A549 (cell line): ENCODE measurements at regions not wholly inside any gene's neighbourhood (a gene's known extent, or its start where the extent isn't known, plus 50 kb on each side); places are given as distances from the start of the nearest gene placed in this dataset.
"Not testable (repeated sequence)": the region's sequence is repeated elsewhere in the genome, so short reads cannot be mapped to it uniquely, and the experiment has no call there.

Experiments used
- ATAC-seq, 2 experiments: fragments of 200-7000 bp in 1 of 2; fragments of >200 bp in 1 of 2; cut with Nextera tagmentation in 1 of 2; cut with Tn5 transposase in 1 of 2; 3 replicates each; pipeline versions ENCODE4 v1.8.0 to v1.9.1; 2018 to 2020; ENCODE audit warnings: mild to moderate bottlenecking in 1 of 2, moderate library complexity in 1 of 2
- CTCF ChIA-PET: fragments of 300-600 bp; sonication (Branson Sonifier 250); formaldehyde crosslinking; extraction: SDS; loops from one replicate; lab custom pipeline; 2021; ENCODE audit warnings: antibody characterized with exemption, inconsistent platforms; lab: Yijun Ruan, JAX
- POLR2A ChIA-PET: fragments of 350-600 bp; formaldehyde crosslinking; extraction: SDS; loops from one replicate; lab custom pipeline; 2021; ENCODE audit warnings: antibody characterized with exemption, inconsistent platforms; lab: Yijun Ruan, JAX
- DNase-seq, 2 experiments: peaks; one replicate each; pipeline versions ENCODE4 v3.0.0 to v3.0.0-alpha.2; 2011 to 2016; ENCODE audit warnings: low read depth in 1 of 2, low spot score in 1 of 2
- FAIRE-seq: peaks from 2 replicates; lab custom pipeline; 2011; peaks lifted over from hg19 to GRCh38; lab: Jason Lieb, UNC
- H3K27ac ChIP-seq, 2 experiments: fragments of >200 bp; sonication (Bioruptor Twin); formaldehyde crosslinking; 3 replicates each; pipeline ENCODE4 v1.5.1; 2016 to 2017
- H3K4me1 ChIP-seq: fragments of >200 bp; sonication (Bioruptor Twin); formaldehyde crosslinking; 3 replicates; pipeline ENCODE4 v1.6.1; 2016
- H3K4me2 ChIP-seq: fragments of >200 bp; sonication (Bioruptor Twin); formaldehyde crosslinking; 3 replicates; pipeline ENCODE4 v1.6.1; 2016
- H3K4me3 ChIP-seq: fragments of >200 bp; sonication (Bioruptor Twin); formaldehyde crosslinking; 3 replicates; pipeline ENCODE4 v1.5.1; 2016
- H3K9me3 ChIP-seq: fragments of >200 bp; sonication (Bioruptor Twin); formaldehyde crosslinking; 3 replicates; pipeline ENCODE4 v1.6.1; 2016
- CBX8 ChIP-seq: fragments of 200-600 bp; sonication (generic); IDR thresholded peaks from 2 replicates; pipeline ENCODE4 v1.6.1; 2016
- EP300 ChIP-seq, 2 experiments: fragments of >200 bp; sonication (Bioruptor Twin); formaldehyde crosslinking; IDR thresholded peaks; 2 replicates in 1 of 2; 3 replicates in 1 of 2; pipeline ENCODE4 v1.6.1; 2016 to 2017
- FOSB ChIP-seq: fragments of 250-450 bp; sonication (Bioruptor Pico); IDR thresholded peaks from 2 replicates; pipeline ENCODE4 v1.5.0; 2020; ENCODE audit warnings: mild to moderate bottlenecking, moderate library complexity
- FOXS1 ChIP-seq: fragments of 250-450 bp; sonication (Bioruptor Pico); IDR thresholded peaks from 2 replicates; pipeline ENCODE4 v1.5.0; 2020; ENCODE audit warnings: mild to moderate bottlenecking, moderate library complexity
- HDAC2 ChIP-seq: fragments of 200-600 bp; sonication (generic); IDR thresholded peaks from 2 replicates; pipeline ENCODE4 v1.6.1; 2016
- KDM5A ChIP-seq: fragments of 200-600 bp; sonication (generic); IDR thresholded peaks from 2 replicates; pipeline ENCODE4 v1.6.1; 2016; ENCODE audit warnings: antibody characterized with exemption, mild to moderate bottlenecking
- MAZ ChIP-seq: fragments of 150-350 bp; IDR thresholded peaks from 2 replicates; pipeline ENCODE4 v1.6.1; 2014; ENCODE audit warnings: antibody characterized with exemption, low read depth, low read length, borderline replicate concordance
- POLR2AphosphoS2 ChIP-seq: conservative IDR thresholded peaks from 2 replicates; pipeline ENCODE4 v1.6.1; 2012; ENCODE audit warnings: low read length, improper control_type of control experiment, inconsistent platforms
- RFX5 ChIP-seq: fragments of 450-650 bp; IDR thresholded peaks from 2 replicates; pipeline ENCODE4 v1.7.1; 2014; ENCODE audit warnings: antibody characterized with exemption, mild to moderate bottlenecking, moderate library complexity
- RNF2 ChIP-seq: fragments of 200-600 bp; sonication (generic); IDR thresholded peaks from 2 replicates; pipeline ENCODE4 v1.6.1; 2016; ENCODE audit warnings: low read depth, mild to moderate bottlenecking, antibody characterized with exemption, moderate library complexity, borderline replicate concordance
- TFCP2L1 ChIP-seq: fragments of 250-450 bp; sonication (Bioruptor Pico); IDR thresholded peaks from 2 replicates; pipeline ENCODE4 v1.5.0; 2021; ENCODE audit warnings: mild to moderate bottlenecking
- ZC3H11A ChIP-seq: fragments of 450-650 bp; IDR thresholded peaks from 2 replicates; pipeline ENCODE4 v1.6.1; 2014; ENCODE audit warnings: antibody characterized with exemption, mild to moderate bottlenecking
- WGBS: methylation state at CpG from one replicate; pipeline ENCODE4 v1.1.6; 2017; ENCODE audit errors: missing lambda C conversion rate; 5-methylcytosine and 5-hydroxymethylcytosine counted together
- TF ChIP-seq, protein P1 (sequence below): fragments of 200-600 bp; sonication (generic); IDR thresholded peaks from 2 replicates; pipeline ENCODE4 v1.6.1; 2016; ENCODE audit warnings: antibody characterized with exemption, mild to moderate bottlenecking, moderate library complexity
- TF ChIP-seq, protein P2 (sequence below): fragments of 250-450 bp; sonication (Bioruptor Pico); IDR thresholded peaks from 2 replicates; pipeline ENCODE4 v1.5.0; 2021; ENCODE audit warnings: mild to moderate bottlenecking, moderate library complexity, borderline replicate concordance
- TF ChIP-seq, protein P3 (sequence below): fragments of 450-650 bp; IDR thresholded peaks from 2 replicates; pipeline ENCODE4 v1.6.1; 2014; ENCODE audit warnings: antibody characterized with exemption

DNA sequence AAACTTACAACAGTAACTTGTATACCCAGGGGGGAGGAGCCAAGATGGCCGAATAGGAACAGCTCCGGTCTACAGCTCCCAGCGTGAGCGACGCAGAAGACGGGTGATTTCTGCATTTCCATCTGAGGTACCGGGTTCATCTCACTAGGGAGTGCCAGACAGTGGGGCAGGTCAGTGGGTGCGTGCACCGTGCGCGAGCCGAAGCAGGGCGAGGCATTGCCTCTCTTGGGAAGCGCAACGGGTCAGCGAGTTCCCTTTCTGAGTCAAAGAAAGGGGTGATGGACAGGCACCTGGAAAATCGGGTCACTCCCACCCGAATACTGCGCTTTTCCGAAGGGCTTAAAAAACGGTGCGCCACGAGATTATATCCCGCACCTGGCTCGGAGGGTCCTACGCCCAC, 278.8 kb downstream of the FAM47B start:
- POLR2A ChIA-PET, ATAC-seq, H3K4me1 ChIP-seq, H3K9me3 ChIP-seq, H3K4me3 ChIP-seq, FAIRE-seq, H3K27ac ChIP-seq, DNase-seq, CTCF ChIA-PET, H3K4me2 ChIP-seq: not testable (repeated sequence)
- WGBS = 50% methylated on average over 23 of the region's 26 CpGs

DNA sequence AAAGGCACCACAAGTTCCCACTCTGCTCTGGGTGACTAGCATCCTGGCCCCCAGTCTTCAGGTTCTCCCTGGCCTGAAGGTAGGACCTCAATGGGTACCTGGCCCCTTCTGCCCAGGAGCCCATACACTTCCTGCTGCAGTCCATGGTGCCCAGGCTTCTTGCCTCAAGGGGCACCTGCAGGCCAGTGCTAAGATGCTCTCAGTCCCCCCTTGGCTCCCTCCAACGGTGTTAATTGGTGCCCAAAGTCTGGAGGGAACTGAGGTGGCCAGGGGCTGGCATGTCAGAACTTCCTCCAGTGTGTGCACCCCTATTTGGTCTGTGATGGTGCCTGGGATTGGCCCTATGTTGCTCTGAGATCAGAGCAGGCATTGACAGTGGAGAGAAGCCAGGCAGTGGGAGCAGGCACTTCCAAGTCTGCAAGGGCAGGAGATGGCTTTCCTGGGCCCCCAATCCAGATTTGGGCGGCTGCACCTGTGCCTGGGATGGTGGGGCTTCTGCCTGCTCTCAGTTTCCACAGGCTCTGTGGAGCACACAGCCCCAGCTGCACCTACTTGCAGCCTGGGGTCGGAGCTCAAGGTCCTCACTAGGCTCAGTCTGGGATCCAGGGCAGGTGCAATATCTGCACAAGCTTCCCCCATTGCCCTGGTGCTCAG, 301.6 kb downstream of the FAM47B start:
- CTCF ChIA-PET = no interaction called here
- Histone ChIP-seq H3K4me1 (no peaks in the 10 kb centered on the region), H3K9me3 (no peaks in the 10 kb centered on the region), H3K4me3 (no peak overlapping the region), H3K27ac (no peak overlapping the region), H3K4me2 (no peak overlapping the region)
- ATAC-seq (no peak), DNase-seq (no peak), FAIRE-seq (no peak)
- no peak for TF ChIP-seq KDM5A
- TF ChIP-seq HDAC2 = no peak
- TF ChIP-seq EP300 (IDR thresholded peaks at IDR 0.05) = no peak
- no peak for TF ChIP-seq RFX5
- TF ChIP-seq MAZ = no peak
- POLR2A ChIA-PET = no interaction called here
- WGBS = 0% methylated on average over 1 of the region's 3 CpGs

DNA sequence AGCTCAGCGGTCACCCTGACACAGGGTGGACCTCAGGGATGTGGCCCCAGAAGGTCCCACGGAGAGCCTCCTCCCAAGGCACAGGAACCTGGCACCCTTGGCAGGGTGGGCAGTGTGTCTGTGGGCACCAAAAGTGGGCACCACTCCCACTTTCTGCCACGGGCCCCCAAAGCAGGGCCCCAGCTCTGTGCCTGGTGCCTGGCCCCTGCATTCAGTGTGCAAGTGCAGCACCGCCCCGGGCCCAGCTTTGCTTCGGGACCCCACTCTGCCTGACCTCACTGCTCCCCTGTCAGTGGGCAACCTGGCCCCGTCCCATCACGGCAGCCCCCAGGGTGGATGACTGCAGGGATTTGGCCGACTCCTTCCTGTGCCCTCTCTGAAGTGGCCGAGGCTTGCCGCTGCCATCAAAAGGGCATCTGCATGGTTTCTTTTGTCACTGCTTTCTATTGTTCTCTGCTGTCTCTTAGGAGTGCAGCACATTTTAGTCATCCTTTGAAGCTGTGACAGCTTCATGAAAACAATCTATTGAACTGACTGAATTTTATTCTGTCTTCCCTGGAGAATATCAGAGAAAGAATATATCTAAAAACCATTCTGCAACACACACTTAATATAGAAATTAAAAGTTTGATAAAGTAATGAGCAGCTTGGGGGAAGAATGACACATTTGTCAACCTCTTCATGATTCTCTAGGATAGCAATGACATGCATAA, 302.4 kb downstream of the FAM47B start:
- FAIRE-seq = no peak

More for the DNA sequence above, 302.4 kb downstream of the FAM47B start:
- ChIA-PET CTCF (no interaction called here), POLR2A (no interaction called here)
- no peaks in the 10 kb centered on the region for H3K4me1 ChIP-seq
- H3K4me2 ChIP-seq = no peak overlapping the region
- H3K4me3 ChIP-seq = no peak overlapping the region
- TF ChIP-seq POLR2AphosphoS2 (no peak), FOXS1 (CRISPR knock-in tag) (no peak), FOSB (CRISPR knock-in tag) (no peak), HDAC2 (no peak), CBX8 (no peak), RFX5 (no peak), RNF2 (no peak), TFCP2L1 (CRISPR knock-in tag) (no peak), ZC3H11A (no peak)
- TF ChIP-seq, protein P1, sequence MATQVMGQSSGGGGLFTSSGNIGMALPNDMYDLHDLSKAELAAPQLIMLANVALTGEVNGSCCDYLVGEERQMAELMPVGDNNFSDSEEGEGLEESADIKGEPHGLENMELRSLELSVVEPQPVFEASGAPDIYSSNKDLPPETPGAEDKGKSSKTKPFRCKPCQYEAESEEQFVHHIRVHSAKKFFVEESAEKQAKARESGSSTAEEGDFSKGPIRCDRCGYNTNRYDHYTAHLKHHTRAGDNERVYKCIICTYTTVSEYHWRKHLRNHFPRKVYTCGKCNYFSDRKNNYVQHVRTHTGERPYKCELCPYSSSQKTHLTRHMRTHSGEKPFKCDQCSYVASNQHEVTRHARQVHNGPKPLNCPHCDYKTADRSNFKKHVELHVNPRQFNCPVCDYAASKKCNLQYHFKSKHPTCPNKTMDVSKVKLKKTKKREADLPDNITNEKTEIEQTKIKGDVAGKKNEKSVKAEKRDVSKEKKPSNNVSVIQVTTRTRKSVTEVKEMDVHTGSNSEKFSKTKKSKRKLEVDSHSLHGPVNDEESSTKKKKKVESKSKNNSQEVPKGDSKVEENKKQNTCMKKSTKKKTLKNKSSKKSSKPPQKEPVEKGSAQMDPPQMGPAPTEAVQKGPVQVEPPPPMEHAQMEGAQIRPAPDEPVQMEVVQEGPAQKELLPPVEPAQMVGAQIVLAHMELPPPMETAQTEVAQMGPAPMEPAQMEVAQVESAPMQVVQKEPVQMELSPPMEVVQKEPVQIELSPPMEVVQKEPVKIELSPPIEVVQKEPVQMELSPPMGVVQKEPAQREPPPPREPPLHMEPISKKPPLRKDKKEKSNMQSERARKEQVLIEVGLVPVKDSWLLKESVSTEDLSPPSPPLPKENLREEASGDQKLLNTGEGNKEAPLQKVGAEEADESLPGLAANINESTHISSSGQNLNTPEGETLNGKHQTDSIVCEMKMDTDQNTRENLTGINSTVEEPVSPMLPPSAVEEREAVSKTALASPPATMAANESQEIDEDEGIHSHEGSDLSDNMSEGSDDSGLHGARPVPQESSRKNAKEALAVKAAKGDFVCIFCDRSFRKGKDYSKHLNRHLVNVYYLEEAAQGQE = no peak
- TF ChIP-seq, protein P2, sequence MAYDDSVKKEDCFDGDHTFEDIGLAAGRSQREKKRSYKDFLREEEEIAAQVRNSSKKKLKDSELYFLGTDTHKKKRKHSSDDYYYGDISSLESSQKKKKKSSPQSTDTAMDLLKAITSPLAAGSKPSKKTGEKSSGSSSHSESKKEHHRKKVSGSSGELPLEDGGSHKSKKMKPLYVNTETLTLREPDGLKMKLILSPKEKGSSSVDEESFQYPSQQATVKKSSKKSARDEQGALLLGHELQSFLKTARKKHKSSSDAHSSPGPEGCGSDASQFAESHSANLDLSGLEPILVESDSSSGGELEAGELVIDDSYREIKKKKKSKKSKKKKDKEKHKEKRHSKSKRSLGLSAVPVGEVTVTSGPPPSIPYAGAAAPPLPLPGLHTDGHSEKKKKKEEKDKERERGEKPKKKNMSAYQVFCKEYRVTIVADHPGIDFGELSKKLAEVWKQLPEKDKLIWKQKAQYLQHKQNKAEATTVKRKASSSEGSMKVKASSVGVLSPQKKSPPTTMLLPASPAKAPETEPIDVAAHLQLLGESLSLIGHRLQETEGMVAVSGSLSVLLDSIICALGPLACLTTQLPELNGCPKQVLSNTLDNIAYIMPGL (CRISPR knock-in tag) = no peak
- TF ChIP-seq, protein P3, sequence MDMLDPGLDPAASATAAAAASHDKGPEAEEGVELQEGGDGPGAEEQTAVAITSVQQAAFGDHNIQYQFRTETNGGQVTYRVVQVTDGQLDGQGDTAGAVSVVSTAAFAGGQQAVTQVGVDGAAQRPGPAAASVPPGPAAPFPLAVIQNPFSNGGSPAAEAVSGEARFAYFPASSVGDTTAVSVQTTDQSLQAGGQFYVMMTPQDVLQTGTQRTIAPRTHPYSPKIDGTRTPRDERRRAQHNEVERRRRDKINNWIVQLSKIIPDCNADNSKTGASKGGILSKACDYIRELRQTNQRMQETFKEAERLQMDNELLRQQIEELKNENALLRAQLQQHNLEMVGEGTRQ = no peak
- no peaks in the 10 kb centered on the region for H3K9me3 ChIP-seq
- no peak overlapping the region for H3K27ac ChIP-seq
- 25% methylated on average over 5 of the region's 11 CpGs for WGBS
- ATAC-seq (no peak), DNase-seq (no peak)
